GM12874 (cell line): ENCODE measurements at regions not wholly inside any gene's neighbourhood (a gene's known extent, or its start where the extent isn't known, plus 50 kb on each side); places are given as distances from the start of the nearest gene placed in this dataset.

Experiments
- CTCF ChIP-seq: IDR thresholded peaks from 2 replicates; pipeline ENCODE4 v1.5.1; 2011; ENCODE audit warnings: low read depth, mild to moderate bottlenecking, control low read depth, low read length, moderate library complexity; ENCODE audit not compliant: insufficient read depth

GRCh38 chr14:28097585-28097984 lies 669.0 kb upstream of the FOXG1 start:
- TF ChIP-seq CTCF, result no peak

GRCh38 chr14:28098856-28099255 lies 667.7 kb upstream of the FOXG1 start:
- no peak for TF ChIP-seq CTCF

- TF ChIP-seq CTCF, result no peak
Observed at GRCh38 chr14:28102001-28102400, 664.6 kb upstream of the FOXG1 start.

- TF ChIP-seq CTCF, result no peak
Observed at GRCh38 chr14:28102814-28103213, 663.8 kb upstream of the FOXG1 start.

GRCh38 chr14:28113311-28113710 lies 653.3 kb upstream of the FOXG1 start:
- no peak for TF ChIP-seq CTCF

- TF ChIP-seq CTCF, result no peak
Observed at GRCh38 chr14:28116716-28117115, 649.9 kb upstream of the FOXG1 start.

GRCh38 chr14:28119849-28120248 lies 646.7 kb upstream of the FOXG1 start:
- no peak for TF ChIP-seq CTCF

GRCh38 chr14:28120391-28120790 lies 646.2 kb upstream of the FOXG1 start:
- TF ChIP-seq CTCF, result no peak
